ENCODE measurements at regions not wholly inside any gene's neighbourhood (a gene's known extent, or its start where the extent isn't known, plus 50 kb on each side); places are given as distances from the start of the nearest gene placed in this dataset.
"Not testable (repeated sequence)": the region's sequence is repeated elsewhere in the genome, so short reads cannot be mapped to it uniquely, and the experiment has no call there.

- not testable (repeated sequence) for H4K20me1 ChIP-seq (ENCODE audit: insufficient read depth, low read length); H3K9me2 ChIP-seq (ENCODE audit: low read depth, low read length); H3F3A ChIP-seq (ENCODE audit: insufficient read depth, low read length); H3K36me3 ChIP-seq (ENCODE audit: insufficient read depth, low read length); H3K4me1 ChIP-seq (ENCODE audit: insufficient read depth, low read length, severe bottlenecking); H3K4me3 ChIP-seq (ENCODE audit: low read depth, low read length, poor library complexity, severe bottlenecking); H2AFZ ChIP-seq (ENCODE audit: low read length); H3K9me3 ChIP-seq (ENCODE audit: low read length); H3K27ac ChIP-seq (ENCODE audit: low read depth, low read length, poor library complexity, severe bottlenecking); H3K4me2 ChIP-seq (ENCODE audit: low read length); H3K27me3 ChIP-seq (ENCODE audit: insufficient read depth, low read length); H3K79me2 ChIP-seq (ENCODE audit: insufficient read depth, low read length); H3K9ac ChIP-seq (ENCODE audit: low read length)
Measured at GRCh38 chrX:3838754-3839153, 125.3 kb upstream of the PRKX start.

GRCh38 chrX:3837958-3838643 lies 124.7 kb upstream of the PRKX start:
- not testable (repeated sequence) for H3K27me3 ChIP-seq (ENCODE audit: insufficient read depth, low read length); H3F3A ChIP-seq (ENCODE audit: insufficient read depth, low read length); H3K9me3 ChIP-seq (ENCODE audit: low read length); H3K36me3 ChIP-seq (ENCODE audit: insufficient read depth, low read length); H2AFZ ChIP-seq (ENCODE audit: low read length); H3K4me1 ChIP-seq (ENCODE audit: insufficient read depth, low read length, severe bottlenecking); H4K20me1 ChIP-seq (ENCODE audit: insufficient read depth, low read length); H3K79me2 ChIP-seq (ENCODE audit: insufficient read depth, low read length); H3K4me3 ChIP-seq (ENCODE audit: low read depth, low read length, poor library complexity, severe bottlenecking); H3K9me2 ChIP-seq (ENCODE audit: low read depth, low read length); H3K9ac ChIP-seq (ENCODE audit: low read length); H3K27ac ChIP-seq (ENCODE audit: low read depth, low read length, poor library complexity, severe bottlenecking); H3K4me2 ChIP-seq (ENCODE audit: low read length)

GRCh38 chrX:3837211-3837610 lies 123.8 kb upstream of the PRKX start:
- not testable (repeated sequence) for H3K27ac ChIP-seq (ENCODE audit: low read depth, low read length, poor library complexity, severe bottlenecking); H4K20me1 ChIP-seq (ENCODE audit: insufficient read depth, low read length); H3K27me3 ChIP-seq (ENCODE audit: insufficient read depth, low read length); H3K4me1 ChIP-seq (ENCODE audit: insufficient read depth, low read length, severe bottlenecking); H3K9me2 ChIP-seq (ENCODE audit: low read depth, low read length); H3K36me3 ChIP-seq (ENCODE audit: insufficient read depth, low read length); H2AFZ ChIP-seq (ENCODE audit: low read length); H3K79me2 ChIP-seq (ENCODE audit: insufficient read depth, low read length); H3K4me2 ChIP-seq (ENCODE audit: low read length); H3K9me3 ChIP-seq (ENCODE audit: low read length); H3K9ac ChIP-seq (ENCODE audit: low read length); H3F3A ChIP-seq (ENCODE audit: insufficient read depth, low read length); H3K4me3 ChIP-seq (ENCODE audit: low read depth, low read length, poor library complexity, severe bottlenecking)

DNA sequence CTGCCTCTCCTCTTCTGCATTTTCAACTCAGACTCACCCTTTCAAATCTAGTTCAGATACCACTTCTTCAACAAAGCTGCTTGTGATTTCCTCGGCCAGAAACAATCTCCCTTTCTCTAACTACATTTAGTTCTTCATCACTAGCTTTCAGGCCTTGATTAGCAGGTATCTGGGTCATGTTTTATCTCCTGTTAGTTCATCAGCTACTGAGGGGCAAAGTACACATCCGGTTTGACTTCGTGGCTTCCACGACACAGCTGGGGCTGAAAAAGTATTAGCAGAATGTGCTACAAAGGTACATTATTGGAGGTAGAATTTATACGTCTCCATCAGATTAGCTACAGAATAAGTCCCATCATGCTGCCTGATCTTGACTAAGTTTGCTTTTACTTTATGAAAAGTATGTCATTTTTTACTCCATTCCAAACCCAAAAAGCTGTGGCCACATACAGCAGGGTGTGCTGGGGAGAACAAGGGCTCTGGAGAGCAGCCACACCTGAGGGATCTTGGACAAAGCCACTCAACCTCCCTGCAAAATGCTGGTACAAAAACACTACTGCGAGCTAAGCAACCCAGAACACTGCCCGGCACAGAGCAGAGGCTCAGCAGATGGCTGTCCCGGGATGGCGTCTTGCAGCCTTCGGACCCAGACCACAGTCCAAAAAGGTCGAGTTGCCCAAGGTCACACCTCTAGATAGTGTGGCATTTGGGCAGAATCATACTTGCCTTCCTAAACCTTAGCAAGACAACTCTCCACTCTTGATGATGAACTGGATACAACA lies 120.5 kb upstream of the PRKX start:
- not testable (repeated sequence) for H3K4me2 ChIP-seq (ENCODE audit: low read length); H3K27ac ChIP-seq (ENCODE audit: low read depth, low read length, poor library complexity, severe bottlenecking); H3K9ac ChIP-seq (ENCODE audit: low read length); H3K79me2 ChIP-seq (ENCODE audit: insufficient read depth, low read length); H3K36me3 ChIP-seq (ENCODE audit: insufficient read depth, low read length); H3K9me2 ChIP-seq (ENCODE audit: low read depth, low read length); H2AFZ ChIP-seq (ENCODE audit: low read length); H3F3A ChIP-seq (ENCODE audit: insufficient read depth, low read length); H3K27me3 ChIP-seq (ENCODE audit: insufficient read depth, low read length); H3K9me3 ChIP-seq (ENCODE audit: low read length); H3K4me3 ChIP-seq (ENCODE audit: low read depth, low read length, poor library complexity, severe bottlenecking); H4K20me1 ChIP-seq (ENCODE audit: insufficient read depth, low read length); H3K4me1 ChIP-seq (ENCODE audit: insufficient read depth, low read length, severe bottlenecking)

GRCh38 chrX:3830020-3830419 lies 116.6 kb upstream of the PRKX start:
- H3K36me3 ChIP-seq (ENCODE audit: insufficient read depth, low read length); H4K20me1 ChIP-seq (ENCODE audit: insufficient read depth, low read length); H3K27ac ChIP-seq (ENCODE audit: low read depth, low read length, poor library complexity, severe bottlenecking); H3K27me3 ChIP-seq (ENCODE audit: insufficient read depth, low read length); H3K4me1 ChIP-seq (ENCODE audit: insufficient read depth, low read length, severe bottlenecking); H3K4me3 ChIP-seq (ENCODE audit: low read depth, low read length, poor library complexity, severe bottlenecking); H2AFZ ChIP-seq (ENCODE audit: low read length); H3K9ac ChIP-seq (ENCODE audit: low read length); H3K9me2 ChIP-seq (ENCODE audit: low read depth, low read length); H3K79me2 ChIP-seq (ENCODE audit: insufficient read depth, low read length); H3F3A ChIP-seq (ENCODE audit: insufficient read depth, low read length); H3K4me2 ChIP-seq (ENCODE audit: low read length); H3K9me3 ChIP-seq (ENCODE audit: low read length): not testable (repeated sequence)

GRCh38 chrX:3829041-3829531 lies 115.6 kb upstream of the PRKX start:
- not testable (repeated sequence) for H3K9ac ChIP-seq (ENCODE audit: low read length); H3K79me2 ChIP-seq (ENCODE audit: insufficient read depth, low read length); H3K9me3 ChIP-seq (ENCODE audit: low read length); H3K36me3 ChIP-seq (ENCODE audit: insufficient read depth, low read length); H3F3A ChIP-seq (ENCODE audit: insufficient read depth, low read length); H3K9me2 ChIP-seq (ENCODE audit: low read depth, low read length); H3K27ac ChIP-seq (ENCODE audit: low read depth, low read length, poor library complexity, severe bottlenecking); H3K4me2 ChIP-seq (ENCODE audit: low read length); H3K4me1 ChIP-seq (ENCODE audit: insufficient read depth, low read length, severe bottlenecking); H3K27me3 ChIP-seq (ENCODE audit: insufficient read depth, low read length); H3K4me3 ChIP-seq (ENCODE audit: low read depth, low read length, poor library complexity, severe bottlenecking); H4K20me1 ChIP-seq (ENCODE audit: insufficient read depth, low read length); H2AFZ ChIP-seq (ENCODE audit: low read length)

DNA sequence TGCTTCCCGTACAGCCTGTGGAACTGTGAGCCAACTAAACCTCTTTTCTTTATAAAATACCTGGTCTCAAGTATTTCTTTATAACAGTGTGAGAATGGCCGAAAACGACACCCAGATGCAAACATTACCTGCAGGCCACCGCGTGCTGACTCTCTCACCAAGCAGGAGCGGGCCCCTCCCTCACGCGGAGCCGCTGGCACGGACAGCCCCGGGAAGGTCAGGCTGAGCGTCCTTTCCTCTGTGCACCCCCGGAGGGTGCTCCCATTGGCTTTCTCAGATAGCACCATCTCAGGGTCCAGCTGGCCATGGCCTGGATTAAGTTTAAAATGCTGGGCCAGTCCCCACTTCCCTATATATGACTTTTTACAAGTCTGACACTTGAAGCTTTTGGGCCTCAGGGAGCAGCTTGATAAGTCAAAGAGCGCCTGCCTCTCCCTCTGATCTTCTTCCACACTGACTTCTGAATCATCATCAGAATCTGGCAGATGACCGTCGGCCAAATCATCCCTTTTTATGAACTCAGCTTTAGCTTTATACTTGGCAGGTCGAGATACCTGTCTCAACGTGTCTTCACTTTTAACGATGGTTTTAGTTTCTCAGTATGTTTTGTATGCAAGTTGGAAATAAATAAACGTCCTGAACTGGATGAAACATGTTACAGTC lies 115.1 kb upstream of the PRKX start:
- H4K20me1 ChIP-seq (ENCODE audit: insufficient read depth, low read length); H3K36me3 ChIP-seq (ENCODE audit: insufficient read depth, low read length); H3F3A ChIP-seq (ENCODE audit: insufficient read depth, low read length); H3K27ac ChIP-seq (ENCODE audit: low read depth, low read length, poor library complexity, severe bottlenecking); H3K27me3 ChIP-seq (ENCODE audit: insufficient read depth, low read length); H3K4me1 ChIP-seq (ENCODE audit: insufficient read depth, low read length, severe bottlenecking); H3K9me3 ChIP-seq (ENCODE audit: low read length); H3K79me2 ChIP-seq (ENCODE audit: insufficient read depth, low read length); H2AFZ ChIP-seq (ENCODE audit: low read length); H3K9ac ChIP-seq (ENCODE audit: low read length); H3K9me2 ChIP-seq (ENCODE audit: low read depth, low read length); H3K4me2 ChIP-seq (ENCODE audit: low read length); H3K4me3 ChIP-seq (ENCODE audit: low read depth, low read length, poor library complexity, severe bottlenecking): not testable (repeated sequence)

Measured in OCI-LY1 (cell line).